IMR-90 (cell line): ENCODE measurements at regions not wholly inside any gene's neighbourhood (a gene's known extent, or its start where the extent isn't known, plus 50 kb on each side); places are given as distances from the start of the nearest gene placed in this dataset.

Experiments
- ATAC-seq: fragments of 200-7000 bp; cut with Tn5 transposase; 2 replicates; pipeline ENCODE4 v1.9.1; 2020; ENCODE audit warnings: low read depth, mild to moderate bottlenecking, moderate library complexity
- BruUV-seq: library from RNA; stranded (reverse); fragments of 400-500 nt; replicated peaks from 2 replicates; lab custom pipeline; 2021; lab: Mats Ljungman, UMichigan
- CTCF ChIA-PET: fragments of 300-600 bp; formaldehyde crosslinking; extraction: SDS; loops from one replicate; lab custom pipeline; 2021; ENCODE audit warnings: antibody characterized with exemption; lab: Yijun Ruan, JAX
- POLR2A ChIA-PET: fragments of 300-600 bp; sonication (Branson Sonifier 250); formaldehyde crosslinking; loops from one replicate; lab custom pipeline; 2022; ENCODE audit warnings: antibody characterized with exemption; ENCODE audit not compliant: unreplicated experiment; lab: Charles Lee
- DNase-seq: peaks from one replicate; pipeline ENCODE4 v3.0.0; 2013
- H2AFZ ChIP-seq: replicated peaks from 2 replicates; pipeline ENCODE3; 2013; ENCODE audit warnings: low read length, mild to moderate bottlenecking; ENCODE audit not compliant: poor library complexity
- H2AK5ac ChIP-seq: 2 replicates; pipeline ENCODE4 v1.6.1; 2013; ENCODE audit warnings: low read depth, low read length, inconsistent platforms
- H2AK9ac ChIP-seq: replicated peaks from 2 replicates; pipeline ENCODE3; 2013; ENCODE audit warnings: mild to moderate bottlenecking, low read depth, low read length, moderate library complexity; ENCODE audit not compliant: poor library complexity
- H2BK120ac ChIP-seq: 2 replicates; pipeline ENCODE4 v1.6.1; 2013; ENCODE audit warnings: low read depth, low read length, inconsistent platforms
- H2BK15ac ChIP-seq: 3 replicates; pipeline ENCODE4 v1.6.1; 2013; ENCODE audit warnings: low read depth, low read length, inconsistent platforms
- H2BK20ac ChIP-seq: 2 replicates; pipeline ENCODE4 v1.6.1; 2013; ENCODE audit warnings: low read depth, mild to moderate bottlenecking, inconsistent platforms, low read length, moderate library complexity
- H2BK5ac ChIP-seq: 2 replicates; pipeline ENCODE4 v1.6.1; 2013; ENCODE audit warnings: mild to moderate bottlenecking, low read depth, low read length, inconsistent platforms; ENCODE audit not compliant: poor library complexity, severe bottlenecking
- H3K14ac ChIP-seq: replicated peaks from 2 replicates; pipeline ENCODE4 v1.6.1; 2013; ENCODE audit warnings: low read depth, low read length, inconsistent platforms
- H3K18ac ChIP-seq: 2 replicates; pipeline ENCODE4 v1.6.1; 2013; ENCODE audit warnings: low read depth, low read length, control low read depth
- H3K23ac ChIP-seq: 2 replicates; pipeline ENCODE4 v1.6.1; 2013; ENCODE audit warnings: low read depth, low read length, inconsistent platforms
- H3K27ac ChIP-seq: 2 replicates; pipeline ENCODE4 v1.5.1; 2013; ENCODE audit warnings: mild to moderate bottlenecking, control low read depth, low read length; ENCODE audit not compliant: insufficient read depth
- H3K27me3 ChIP-seq: 2 replicates; pipeline ENCODE4 v1.6.1; 2013; ENCODE audit warnings: low read length; ENCODE audit not compliant: control insufficient read depth, insufficient read depth
- H3K36me3 ChIP-seq: 2 replicates; pipeline ENCODE4 v1.6.1; 2013; ENCODE audit warnings: low read length, mixed read lengths; ENCODE audit not compliant: control insufficient read depth, insufficient read depth
- H3K4ac ChIP-seq: 2 replicates; pipeline ENCODE4 v1.6.1; 2013; ENCODE audit warnings: low read depth, low read length, inconsistent platforms
- H3K4me1 ChIP-seq: 2 replicates; pipeline ENCODE4 v1.6.1; 2013; ENCODE audit warnings: low read length, mixed read lengths; ENCODE audit not compliant: control insufficient read depth, insufficient read depth
- H3K4me2 ChIP-seq: 2 replicates; pipeline ENCODE4 v1.6.1; 2013; ENCODE audit warnings: low read depth, mild to moderate bottlenecking, control low read depth, low read length, moderate library complexity
- H3K4me3 ChIP-seq: 2 replicates; pipeline ENCODE4 v1.5.1; 2013; ENCODE audit warnings: low read depth, mild to moderate bottlenecking, control low read depth, low read length, moderate library complexity; ENCODE audit not compliant: insufficient read depth
- H3K56ac ChIP-seq: 2 replicates; pipeline ENCODE4 v1.6.1; 2013; ENCODE audit warnings: low read length, inconsistent platforms; ENCODE audit not compliant: insufficient read depth; ENCODE audit errors: extremely low read depth
- H3K79me1 ChIP-seq, 2 experiments: 2 replicates each; pipeline ENCODE4 v1.6.1; 2013; ENCODE audit warnings: low read length in 2 of 2, inconsistent platforms in 1 of 2, low read depth in 1 of 2
- H3K9ac ChIP-seq: 2 replicates; pipeline ENCODE4 v1.6.1; 2013; ENCODE audit warnings: low read depth, low read length, control low read depth
- H3K9me1 ChIP-seq: 2 replicates; pipeline ENCODE4 v1.6.1; 2013; ENCODE audit warnings: low read length, inconsistent platforms; ENCODE audit not compliant: insufficient read depth
- H3K9me3 ChIP-seq: 2 replicates; pipeline ENCODE4 v1.6.1; 2013; ENCODE audit warnings: low read length; ENCODE audit not compliant: control insufficient read depth, insufficient read depth
- H4K20me1 ChIP-seq: 2 replicates; pipeline ENCODE4 v1.6.1; 2013; ENCODE audit warnings: low read length, inconsistent platforms; ENCODE audit not compliant: insufficient read depth
- H4K5ac ChIP-seq: 2 replicates; pipeline ENCODE4 v1.6.1; 2013; ENCODE audit warnings: mild to moderate bottlenecking, low read depth, low read length, control low read depth
- H4K8ac ChIP-seq, 2 experiments: 2 replicates each; pipeline ENCODE4 v1.6.1; 2013; ENCODE audit warnings: low read depth in 2 of 2, low read length in 2 of 2, control low read depth in 1 of 2, inconsistent platforms in 1 of 2
- H4K91ac ChIP-seq: 2 replicates; pipeline ENCODE4 v1.6.1; 2013; ENCODE audit warnings: low read depth, low read length, inconsistent platforms; ENCODE audit not compliant: insufficient read depth
- BHLHE40 ChIP-seq: fragments of 150-350 bp; IDR thresholded peaks from 2 replicates; pipeline ENCODE4 v1.6.1; 2016; ENCODE audit warnings: mild to moderate bottlenecking, low read depth, low read length
- CEBPB ChIP-seq: IDR thresholded peaks from 2 replicates; pipeline ENCODE4 v1.6.1; 2012; ENCODE audit warnings: low read depth, low read length, improper control_type of control experiment
- FOS ChIP-seq: fragments of 150-350 bp; IDR thresholded peaks from 2 replicates; pipeline ENCODE4 v1.6.1; 2016; ENCODE audit warnings: low read depth, low read length
- MAFK ChIP-seq: IDR thresholded peaks from 2 replicates; pipeline ENCODE4 v1.6.1; 2012; ENCODE audit warnings: low read depth, low read length, improper control_type of control experiment
- MAZ ChIP-seq: IDR thresholded peaks from 2 replicates; pipeline ENCODE4 v1.6.1; 2012; ENCODE audit warnings: low read depth, mild to moderate bottlenecking, low read length, improper control_type of control experiment, moderate library complexity, borderline replicate concordance
- MXI1 ChIP-seq: IDR thresholded peaks from 2 replicates; pipeline ENCODE4 v1.6.1; 2012; ENCODE audit warnings: low read depth, mild to moderate bottlenecking, low read length, moderate library complexity, borderline replicate concordance
- POLR2A ChIP-seq: IDR thresholded peaks from 2 replicates; pipeline ENCODE4 v1.6.1; 2012; ENCODE audit warnings: mild to moderate bottlenecking, low read depth, low read length
- RFX5 ChIP-seq: IDR thresholded peaks from 2 replicates; pipeline ENCODE4 v1.8.0; 2012; ENCODE audit warnings: low read depth, mild to moderate bottlenecking, low read length, moderate library complexity
- WGBS, 2 experiments: methylation state at CpG; one replicate each; pipeline versions ENCODE4 v1.1.5 to v1.1.7; 2013; ENCODE audit warnings: missing lambda C conversion rate in 2 of 2; ENCODE audit not compliant: insufficient read length in 1 of 2; ENCODE audit errors: extremely low coverage in 2 of 2; 5-methylcytosine and 5-hydroxymethylcytosine counted together
- dilution Hi-C: fragments of 300-500 bp; cut with HindIII; formaldehyde crosslinking; loops from one replicate; pipeline ENCODE4 v1.14.3; 2018; ENCODE audit warnings: low sequenced_read_pairs; ENCODE audit not compliant: unreplicated experiment
- in situ Hi-C: fragments of 300-500 bp; cut with MboI; formaldehyde crosslinking; loops from 3 replicates; pipeline ENCODE4 v1.14.3; 2019; ENCODE audit warnings: low sequenced_read_pairs, inconsistent platforms, mixed read lengths
- intact Hi-C: fragments of 100-400 bp; cut with micrococcal nuclease; formaldehyde crosslinking; loops from 2 replicates; pipeline ENCODE4 v1.10.0; 2022
- TF ChIP-seq, protein P1 (sequence below): fragments of 150-350 bp; IDR thresholded peaks from 2 replicates; pipeline ENCODE4 v1.6.1; 2017; ENCODE audit warnings: mild to moderate bottlenecking, antibody characterized with exemption, low read length, low read depth
- TF ChIP-seq, protein P2 (sequence below): conservative IDR thresholded peaks from 2 replicates; pipeline ENCODE4 v1.5.1; 2012; ENCODE audit warnings: mild to moderate bottlenecking, low read depth, low read length, improper control_type of control experiment

DNA sequence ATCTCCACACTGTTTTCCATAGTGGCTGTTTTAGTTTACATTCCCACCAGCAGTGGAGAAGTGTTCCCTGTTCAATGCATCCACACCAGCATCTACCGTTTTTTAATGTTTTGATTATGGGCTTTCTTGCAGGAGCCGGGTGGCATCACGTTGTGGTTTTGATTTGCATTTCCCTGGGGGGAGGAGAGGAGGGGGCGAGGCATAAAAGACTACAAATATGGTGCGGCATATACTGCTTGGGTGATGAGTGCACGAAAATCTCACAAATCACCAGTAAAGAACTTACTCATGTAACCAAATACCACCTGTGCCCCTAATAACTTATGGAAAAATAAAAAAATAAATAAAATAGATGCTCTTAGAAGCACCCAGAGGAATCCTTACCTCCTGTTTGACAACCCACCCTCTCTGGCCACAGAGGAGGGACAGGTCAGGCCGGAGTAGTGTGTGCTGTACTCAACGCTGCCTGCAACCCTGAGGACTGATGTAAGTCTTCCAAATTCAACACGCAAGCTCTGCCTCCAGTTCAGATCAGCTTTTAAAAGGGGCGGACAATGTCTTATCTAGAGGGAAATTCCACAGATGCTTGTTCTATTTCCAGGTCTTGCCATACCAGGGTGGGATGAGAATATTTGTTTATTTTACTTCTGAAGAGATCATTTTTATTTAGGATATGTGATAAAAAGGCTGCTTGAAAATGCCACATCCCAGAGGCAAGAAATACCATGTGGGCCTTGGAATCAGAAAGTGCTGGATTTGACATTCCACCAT is 329.6 kb upstream of the B3GAT1 start:
- Histone ChIP-seq H2AK9ac (no peak overlapping the region), H2AK5ac (no peak overlapping the region), H4K8ac (no peak overlapping the region), H2BK20ac (no peak overlapping the region), H2BK120ac (no peak overlapping the region), H3K23ac (no peak overlapping the region), H3K4me1 (peaks cover 5% of the 10 kb centered on the region; the same call in 1 of the 2 replicates), H3K9me3 (peaks cover 24% of the 10 kb centered on the region), H4K5ac (no peak overlapping the region), H2BK5ac (no peak overlapping the region), H3K4ac (no peak overlapping the region), H3K27me3 (no peaks in the 10 kb centered on the region), H3K56ac (no peak overlapping the region), H3K9me1 (no peaks in the 10 kb centered on the region), H3K18ac (no peak overlapping the region), H2BK15ac (no peak overlapping the region), H3K36me3 (no peaks in the 10 kb centered on the region), H3K9ac (no peak overlapping the region), H2AFZ (no peak overlapping the region), H3K14ac (no peak overlapping the region), H3K79me1 (no peaks in the 10 kb centered on the region), H4K20me1 (no peaks in the 10 kb centered on the region), H3K4me3 (no peak overlapping the region), H3K4me2 (no peak overlapping the region; the same call in 1 of the 2 replicates), H3K27ac (peak overlapping the region; percentile 73; the same call in 1 of the 2 replicates), H4K91ac (no peak overlapping the region)
- CTCF ChIA-PET = no interaction called here
- WGBS, 2 experiments = no CpG with 5 or more reads among the region's 10 CpGs
- DNase-seq = peak; percentile 53
- in situ Hi-C loops (no loop called here), dilution Hi-C loops (no loop called here), intact Hi-C loops (no loop called here)
- no TSS peak for BruUV-seq
- ATAC-seq = peak; percentile 70
- POLR2A ChIA-PET = no interaction called here
- TF ChIP-seq FOS (no peak), CEBPB (no peak), MAFK (no peak), MXI1 (no peak), POLR2A (no peak), BHLHE40 (no peak), RFX5 (no peak), MAZ (no peak)
- TF ChIP-seq, protein P1, sequence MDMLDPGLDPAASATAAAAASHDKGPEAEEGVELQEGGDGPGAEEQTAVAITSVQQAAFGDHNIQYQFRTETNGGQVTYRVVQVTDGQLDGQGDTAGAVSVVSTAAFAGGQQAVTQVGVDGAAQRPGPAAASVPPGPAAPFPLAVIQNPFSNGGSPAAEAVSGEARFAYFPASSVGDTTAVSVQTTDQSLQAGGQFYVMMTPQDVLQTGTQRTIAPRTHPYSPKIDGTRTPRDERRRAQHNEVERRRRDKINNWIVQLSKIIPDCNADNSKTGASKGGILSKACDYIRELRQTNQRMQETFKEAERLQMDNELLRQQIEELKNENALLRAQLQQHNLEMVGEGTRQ = no peak
- TF ChIP-seq, protein P2, sequence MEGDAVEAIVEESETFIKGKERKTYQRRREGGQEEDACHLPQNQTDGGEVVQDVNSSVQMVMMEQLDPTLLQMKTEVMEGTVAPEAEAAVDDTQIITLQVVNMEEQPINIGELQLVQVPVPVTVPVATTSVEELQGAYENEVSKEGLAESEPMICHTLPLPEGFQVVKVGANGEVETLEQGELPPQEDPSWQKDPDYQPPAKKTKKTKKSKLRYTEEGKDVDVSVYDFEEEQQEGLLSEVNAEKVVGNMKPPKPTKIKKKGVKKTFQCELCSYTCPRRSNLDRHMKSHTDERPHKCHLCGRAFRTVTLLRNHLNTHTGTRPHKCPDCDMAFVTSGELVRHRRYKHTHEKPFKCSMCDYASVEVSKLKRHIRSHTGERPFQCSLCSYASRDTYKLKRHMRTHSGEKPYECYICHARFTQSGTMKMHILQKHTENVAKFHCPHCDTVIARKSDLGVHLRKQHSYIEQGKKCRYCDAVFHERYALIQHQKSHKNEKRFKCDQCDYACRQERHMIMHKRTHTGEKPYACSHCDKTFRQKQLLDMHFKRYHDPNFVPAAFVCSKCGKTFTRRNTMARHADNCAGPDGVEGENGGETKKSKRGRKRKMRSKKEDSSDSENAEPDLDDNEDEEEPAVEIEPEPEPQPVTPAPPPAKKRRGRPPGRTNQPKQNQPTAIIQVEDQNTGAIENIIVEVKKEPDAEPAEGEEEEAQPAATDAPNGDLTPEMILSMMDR = no peak
